ENCODE measurements at regions not wholly inside any gene's neighbourhood (a gene's known extent, or its start where the extent isn't known, plus 50 kb on each side); places are given as distances from the start of the nearest gene placed in this dataset.

DNA sequence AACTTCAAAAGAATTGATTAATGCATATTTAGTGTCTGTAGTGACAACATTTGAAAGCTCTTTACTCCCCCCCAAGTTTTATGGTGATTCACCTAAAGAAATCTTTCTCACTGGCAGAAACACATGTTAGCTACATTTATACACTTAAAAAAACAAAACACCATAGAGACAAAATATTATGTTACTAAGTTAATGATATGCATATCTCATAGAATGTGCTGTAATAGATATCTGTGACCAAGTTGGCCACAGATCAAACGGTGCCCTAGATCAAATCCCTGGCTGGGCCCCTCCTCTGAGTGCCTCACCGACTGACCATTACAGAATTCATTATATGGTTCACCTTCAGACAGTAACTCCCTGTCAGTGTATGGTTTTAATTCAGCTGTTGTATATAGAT, 322.1 kb upstream of the LYPLAL1 start:
- H3K27me3 ChIP-seq (ENCODE audit: low read length), result no peaks in the 10 kb centered on the region
- H3K9ac ChIP-seq (ENCODE audit: low read length), result no peak overlapping the region
- H3K36me3 ChIP-seq (ENCODE audit: low read length), result no peaks in the 10 kb centered on the region
- H3K27ac ChIP-seq (ENCODE audit: low read depth, low read length), result no peak overlapping the region
- no peaks in the 10 kb centered on the region for H3F3A ChIP-seq (ENCODE audit: insufficient read depth)
- H3K4me3 ChIP-seq (ENCODE audit: insufficient read depth, low read length, poor library complexity, severe bottlenecking), result no peak overlapping the region
- H3K79me2 ChIP-seq (ENCODE audit: insufficient read depth, low read length), result no peaks in the 10 kb centered on the region
- H3K4me2 ChIP-seq (ENCODE audit: low read depth, low read length, poor library complexity, severe bottlenecking), result no peak overlapping the region
- H3K9me2 ChIP-seq (replicated peaks; ENCODE audit: insufficient read depth, low read length), result no peaks in the 10 kb centered on the region
- H3K9me3 ChIP-seq (ENCODE audit: insufficient read depth, low read length), result no peaks in the 10 kb centered on the region
- H4K20me1 ChIP-seq (ENCODE audit: low read depth, low read length), result no peaks in the 10 kb centered on the region
- TF ChIP-seq EZH2phosphoT487 (conservative IDR thresholded peaks at IDR 0.05; ENCODE audit: low read length), result no peak
- TF ChIP-seq, protein P1, sequence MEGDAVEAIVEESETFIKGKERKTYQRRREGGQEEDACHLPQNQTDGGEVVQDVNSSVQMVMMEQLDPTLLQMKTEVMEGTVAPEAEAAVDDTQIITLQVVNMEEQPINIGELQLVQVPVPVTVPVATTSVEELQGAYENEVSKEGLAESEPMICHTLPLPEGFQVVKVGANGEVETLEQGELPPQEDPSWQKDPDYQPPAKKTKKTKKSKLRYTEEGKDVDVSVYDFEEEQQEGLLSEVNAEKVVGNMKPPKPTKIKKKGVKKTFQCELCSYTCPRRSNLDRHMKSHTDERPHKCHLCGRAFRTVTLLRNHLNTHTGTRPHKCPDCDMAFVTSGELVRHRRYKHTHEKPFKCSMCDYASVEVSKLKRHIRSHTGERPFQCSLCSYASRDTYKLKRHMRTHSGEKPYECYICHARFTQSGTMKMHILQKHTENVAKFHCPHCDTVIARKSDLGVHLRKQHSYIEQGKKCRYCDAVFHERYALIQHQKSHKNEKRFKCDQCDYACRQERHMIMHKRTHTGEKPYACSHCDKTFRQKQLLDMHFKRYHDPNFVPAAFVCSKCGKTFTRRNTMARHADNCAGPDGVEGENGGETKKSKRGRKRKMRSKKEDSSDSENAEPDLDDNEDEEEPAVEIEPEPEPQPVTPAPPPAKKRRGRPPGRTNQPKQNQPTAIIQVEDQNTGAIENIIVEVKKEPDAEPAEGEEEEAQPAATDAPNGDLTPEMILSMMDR (IDR thresholded peaks at IDR 0.05; ENCODE audit: insufficient read depth, low read length, poor library complexity, severe bottlenecking), result no peak
- H2AFZ ChIP-seq (ENCODE audit: low read depth, low read length, severe bottlenecking), result no peak overlapping the region

DNA sequence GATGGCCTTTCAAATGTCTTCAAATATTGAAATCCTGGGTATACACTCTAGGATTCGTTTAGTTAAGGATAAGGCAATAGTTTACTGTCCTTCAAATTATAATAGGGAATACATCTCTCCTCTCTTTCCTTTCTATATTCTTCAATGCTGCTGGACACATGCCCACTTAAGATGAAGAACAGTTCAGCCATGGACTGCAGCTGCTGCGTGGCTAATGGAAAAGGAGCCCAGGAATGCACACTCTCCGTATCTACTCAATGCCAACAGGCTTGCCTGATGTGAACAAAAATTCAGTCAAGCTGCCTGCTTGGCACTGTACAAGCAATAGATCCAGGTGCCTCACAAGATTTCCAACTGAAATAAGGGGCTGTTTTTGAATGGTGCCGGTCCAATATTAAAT, 321.2 kb upstream of the LYPLAL1 start:
- H4K20me1 ChIP-seq (ENCODE audit: low read depth, low read length), result no peaks in the 10 kb centered on the region
- H3K27ac ChIP-seq (ENCODE audit: low read depth, low read length), result no peak overlapping the region

DNA sequence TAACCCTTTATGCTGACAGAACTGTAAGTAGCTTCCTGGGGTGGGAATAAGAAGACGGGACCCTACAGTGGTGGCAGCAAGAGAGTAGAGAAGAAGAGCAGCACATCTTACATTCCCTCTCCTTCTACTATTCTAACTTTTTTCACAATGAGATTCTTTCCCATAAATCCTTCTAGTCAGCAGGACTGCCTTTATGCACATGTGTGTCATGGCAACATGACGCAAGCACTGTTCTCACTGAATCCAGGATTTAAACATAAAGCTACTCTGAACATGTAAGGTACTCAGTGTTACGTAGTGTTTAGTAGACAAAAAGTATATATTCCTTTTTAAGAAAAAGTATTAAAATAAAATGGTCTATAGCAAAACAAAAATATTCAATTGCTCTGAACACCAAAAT, 309.7 kb upstream of the LYPLAL1 start:
- Histone ChIP-seq H3K9ac (ENCODE audit: low read length) (no peak overlapping the region), H4K20me1 (ENCODE audit: low read depth, low read length) (no peaks in the 10 kb centered on the region), H3K27ac (ENCODE audit: low read depth, low read length) (no peak overlapping the region), H3K27me3 (ENCODE audit: low read length) (no peaks in the 10 kb centered on the region), H3K79me2 (ENCODE audit: insufficient read depth, low read length) (no peaks in the 10 kb centered on the region), H3K36me3 (ENCODE audit: low read length) (no peaks in the 10 kb centered on the region), H3K4me3 (ENCODE audit: insufficient read depth, low read length, poor library complexity, severe bottlenecking) (no peak overlapping the region), H3K9me2 (replicated peaks; ENCODE audit: insufficient read depth, low read length) (no peaks in the 10 kb centered on the region), H3F3A (ENCODE audit: insufficient read depth) (no peaks in the 10 kb centered on the region), H3K4me2 (ENCODE audit: low read depth, low read length, poor library complexity, severe bottlenecking) (no peak overlapping the region), H3K9me3 (ENCODE audit: insufficient read depth, low read length) (no peaks in the 10 kb centered on the region), H2AFZ (ENCODE audit: low read depth, low read length, severe bottlenecking) (no peak overlapping the region)
- TF ChIP-seq, protein P1 (IDR thresholded peaks at IDR 0.05; ENCODE audit: insufficient read depth, low read length, poor library complexity, severe bottlenecking), result no peak
- TF ChIP-seq EZH2phosphoT487 (conservative IDR thresholded peaks at IDR 0.05; ENCODE audit: low read length), result no peak

More for the DNA sequence above, 321.2 kb upstream of the LYPLAL1 start:
- Histone ChIP-seq H3K79me2 (ENCODE audit: insufficient read depth, low read length) (no peaks in the 10 kb centered on the region), H2AFZ (ENCODE audit: low read depth, low read length, severe bottlenecking) (no peak overlapping the region), H3K27me3 (ENCODE audit: low read length) (no peaks in the 10 kb centered on the region), H3K9me3 (ENCODE audit: insufficient read depth, low read length) (no peaks in the 10 kb centered on the region), H3K4me2 (ENCODE audit: low read depth, low read length, poor library complexity, severe bottlenecking) (no peak overlapping the region), H3K4me3 (ENCODE audit: insufficient read depth, low read length, poor library complexity, severe bottlenecking) (no peak overlapping the region), H3K36me3 (ENCODE audit: low read length) (no peaks in the 10 kb centered on the region), H3K9me2 (replicated peaks; ENCODE audit: insufficient read depth, low read length) (no peaks in the 10 kb centered on the region), H3K9ac (ENCODE audit: low read length) (no peak overlapping the region), H3F3A (ENCODE audit: insufficient read depth) (no peaks in the 10 kb centered on the region)
- TF ChIP-seq, protein P1 (IDR thresholded peaks at IDR 0.05; ENCODE audit: insufficient read depth, low read length, poor library complexity, severe bottlenecking), result no peak
- TF ChIP-seq EZH2phosphoT487 (conservative IDR thresholded peaks at IDR 0.05; ENCODE audit: low read length), result no peak
